PC-3 (cell line): ENCODE measurements at regions not wholly inside any gene's neighbourhood (a gene's known extent, or its start where the extent isn't known, plus 50 kb on each side); places are given as distances from the start of the nearest gene placed in this dataset.

ENCODE experiments used
- EZH2 ChIP-seq: fragments of 300-600 bp; sonication (generic); IDR thresholded peaks from one replicate; pipeline ENCODE4 v1.6.1; 2017; ENCODE audit warnings: antibody characterized with exemption, mild to moderate bottlenecking, low read length; ENCODE audit not compliant: unreplicated experiment
- TF ChIP-seq, protein P1 (sequence below): fragments of 300-600 bp; sonication (generic); conservative IDR thresholded peaks from 2 replicates; pipeline ENCODE4 v1.5.1; 2017; ENCODE audit warnings: antibody characterized with exemption, low read depth, mild to moderate bottlenecking, low read length

DNA sequence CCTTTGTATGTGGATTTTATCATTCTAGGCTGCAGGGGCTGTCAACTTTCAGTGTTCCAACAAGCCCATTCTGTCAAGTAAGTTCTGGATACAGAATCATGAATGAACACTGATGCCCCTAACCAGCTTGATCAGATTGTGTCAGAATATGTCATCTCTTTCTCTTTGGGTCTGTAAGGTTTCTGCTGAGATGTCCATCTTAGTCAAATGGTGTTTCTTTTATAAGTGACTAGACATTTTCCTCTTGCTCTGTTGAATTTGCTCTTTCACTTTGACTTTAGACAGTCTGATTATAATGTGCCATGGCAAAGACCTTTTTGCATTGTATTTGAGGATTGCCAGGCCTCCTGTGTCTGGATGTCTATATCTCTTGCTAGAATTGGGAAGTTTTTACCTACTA, 660.9 kb upstream of the CBLB start:
- TF ChIP-seq, protein P1, sequence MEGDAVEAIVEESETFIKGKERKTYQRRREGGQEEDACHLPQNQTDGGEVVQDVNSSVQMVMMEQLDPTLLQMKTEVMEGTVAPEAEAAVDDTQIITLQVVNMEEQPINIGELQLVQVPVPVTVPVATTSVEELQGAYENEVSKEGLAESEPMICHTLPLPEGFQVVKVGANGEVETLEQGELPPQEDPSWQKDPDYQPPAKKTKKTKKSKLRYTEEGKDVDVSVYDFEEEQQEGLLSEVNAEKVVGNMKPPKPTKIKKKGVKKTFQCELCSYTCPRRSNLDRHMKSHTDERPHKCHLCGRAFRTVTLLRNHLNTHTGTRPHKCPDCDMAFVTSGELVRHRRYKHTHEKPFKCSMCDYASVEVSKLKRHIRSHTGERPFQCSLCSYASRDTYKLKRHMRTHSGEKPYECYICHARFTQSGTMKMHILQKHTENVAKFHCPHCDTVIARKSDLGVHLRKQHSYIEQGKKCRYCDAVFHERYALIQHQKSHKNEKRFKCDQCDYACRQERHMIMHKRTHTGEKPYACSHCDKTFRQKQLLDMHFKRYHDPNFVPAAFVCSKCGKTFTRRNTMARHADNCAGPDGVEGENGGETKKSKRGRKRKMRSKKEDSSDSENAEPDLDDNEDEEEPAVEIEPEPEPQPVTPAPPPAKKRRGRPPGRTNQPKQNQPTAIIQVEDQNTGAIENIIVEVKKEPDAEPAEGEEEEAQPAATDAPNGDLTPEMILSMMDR: no peak
- TF ChIP-seq EZH2: no peak
